Caki2 (cell line): ENCODE measurements at regions not wholly inside any gene's neighbourhood (a gene's known extent, or its start where the extent isn't known, plus 50 kb on each side); places are given as distances from the start of the nearest gene placed in this dataset.

Experiments
- DNase-seq: peaks from one replicate; pipeline ENCODE4 v3.0.0-alpha.2; 2015; ENCODE audit warnings: low read depth
- in situ Hi-C: cut with HindIII; loops from 2 replicates; pipeline ENCODE4 v1.10.0; 2016; ENCODE audit warnings: low sequenced_read_pairs, low pct_unique_long_range_greater_than_20kb, mixed read lengths

GRCh38 chr2:81576713-81577112 lies 1272.2 kb upstream of the LRRTM1 start:
- DNase-seq, result no peak
- in situ Hi-C loops, result no loop called here

- in situ Hi-C loops, result no loop called here
- DNase-seq, result no peak
These were observed 1246.6 kb upstream of the LRRTM1 start for GRCh38 chr2:81551040-81551634.

GRCh38 chr2:81550277-81550676 lies 1245.7 kb upstream of the LRRTM1 start:
- DNase-seq, result no peak
- in situ Hi-C loops, result no loop called here

- in situ Hi-C loops, result no loop called here
- DNase-seq, result no peak
These were observed 1245.1 kb upstream of the LRRTM1 start for GRCh38 chr2:81549646-81550045.

- no peak for DNase-seq
- in situ Hi-C loops, result no loop called here
These were observed 1241.1 kb upstream of the LRRTM1 start for GRCh38 chr2:81545626-81546025.

GRCh38 chr2:81542119-81542518 lies 1237.6 kb upstream of the LRRTM1 start:
- in situ Hi-C loops, result no loop called here
- no peak for DNase-seq

- in situ Hi-C loops, result no loop called here
These were observed 1225.4 kb upstream of the LRRTM1 start for GRCh38 chr2:81529944-81530343.

GRCh38 chr2:81528852-81529480 lies 1224.4 kb upstream of the LRRTM1 start:
- in situ Hi-C loops, result no loop called here
- no peak for DNase-seq

More at GRCh38 chr2:81529944-81530343, 1225.4 kb upstream of the LRRTM1 start:
- DNase-seq, result no peak

- in situ Hi-C loops, result no loop called here
- DNase-seq, result no peak
These were observed 1218.8 kb upstream of the LRRTM1 start for GRCh38 chr2:81523344-81523743.

GRCh38 chr2:81513328-81513727 lies 1208.8 kb upstream of the LRRTM1 start:
- no peak for DNase-seq
- in situ Hi-C loops, result no loop called here

- in situ Hi-C loops, result no loop called here
- no peak for DNase-seq
These were observed 1201.0 kb upstream of the LRRTM1 start for GRCh38 chr2:81505586-81505985.

GRCh38 chr2:81495556-81495955 lies 1191.0 kb upstream of the LRRTM1 start:
- DNase-seq, result no peak
- in situ Hi-C loops, result no loop called here

- DNase-seq, result no peak
- in situ Hi-C loops, result no loop called here
These were observed 1178.7 kb upstream of the LRRTM1 start for GRCh38 chr2:81483254-81483653.

- in situ Hi-C loops, result no loop called here
- no peak for DNase-seq
These were observed 1177.4 kb upstream of the LRRTM1 start for GRCh38 chr2:81481994-81482368.

- in situ Hi-C loops, result no loop called here
- no peak for DNase-seq
These were observed 1176.9 kb upstream of the LRRTM1 start for GRCh38 chr2:81481242-81481993.

GRCh38 chr2:81467096-81467495 lies 1162.5 kb upstream of the LRRTM1 start:
- no peak for DNase-seq
- in situ Hi-C loops, result no loop called here

GRCh38 chr2:81462420-81462819 lies 1157.9 kb upstream of the LRRTM1 start:
- in situ Hi-C loops, result no loop called here
- no peak for DNase-seq

GRCh38 chr2:81445176-81445575 lies 1140.6 kb upstream of the LRRTM1 start:
- no peak for DNase-seq
- in situ Hi-C loops, result no loop called here

- in situ Hi-C loops, result no loop called here
- DNase-seq, result no peak
These were observed 1133.0 kb upstream of the LRRTM1 start for GRCh38 chr2:81437456-81438000.
